ENCODE measurements at regions not wholly inside any gene's neighbourhood (a gene's known extent, or its start where the extent isn't known, plus 50 kb on each side); places are given as distances from the start of the nearest gene placed in this dataset.
A peak's percentile ranks its signal among the peaks of the same experiment; 100 is the strongest.

- intact Hi-C loops (cut with micrococcal nuclease; ENCODE audit: unreplicated experiment): no loop called here
- no peak for DNase-seq
- Mint-ChIP-seq H3K36me3 (ENCODE audit: insufficient read depth, unreplicated experiment) (peaks cover 5% of the 10 kb centered on the region), H3K27me3 (ENCODE audit: unreplicated experiment) (no peaks in the 10 kb centered on the region), H3K27ac (ENCODE audit: unreplicated experiment) (peak overlapping the region; percentile 61), H3K4me3 (ENCODE audit: low read depth, unreplicated experiment) (no peak overlapping the region), H3K9me3 (ENCODE audit: low read depth, unreplicated experiment) (peaks cover 5% of the 10 kb centered on the region), H3K4me1 (ENCODE audit: low read depth, unreplicated experiment) (no peaks in the 10 kb centered on the region)
- TF ChIP-seq, protein P1, sequence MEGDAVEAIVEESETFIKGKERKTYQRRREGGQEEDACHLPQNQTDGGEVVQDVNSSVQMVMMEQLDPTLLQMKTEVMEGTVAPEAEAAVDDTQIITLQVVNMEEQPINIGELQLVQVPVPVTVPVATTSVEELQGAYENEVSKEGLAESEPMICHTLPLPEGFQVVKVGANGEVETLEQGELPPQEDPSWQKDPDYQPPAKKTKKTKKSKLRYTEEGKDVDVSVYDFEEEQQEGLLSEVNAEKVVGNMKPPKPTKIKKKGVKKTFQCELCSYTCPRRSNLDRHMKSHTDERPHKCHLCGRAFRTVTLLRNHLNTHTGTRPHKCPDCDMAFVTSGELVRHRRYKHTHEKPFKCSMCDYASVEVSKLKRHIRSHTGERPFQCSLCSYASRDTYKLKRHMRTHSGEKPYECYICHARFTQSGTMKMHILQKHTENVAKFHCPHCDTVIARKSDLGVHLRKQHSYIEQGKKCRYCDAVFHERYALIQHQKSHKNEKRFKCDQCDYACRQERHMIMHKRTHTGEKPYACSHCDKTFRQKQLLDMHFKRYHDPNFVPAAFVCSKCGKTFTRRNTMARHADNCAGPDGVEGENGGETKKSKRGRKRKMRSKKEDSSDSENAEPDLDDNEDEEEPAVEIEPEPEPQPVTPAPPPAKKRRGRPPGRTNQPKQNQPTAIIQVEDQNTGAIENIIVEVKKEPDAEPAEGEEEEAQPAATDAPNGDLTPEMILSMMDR (IDR thresholded peaks at IDR 0.05; ENCODE audit: unreplicated experiment): no peak
- BruUV-seq (replicated peaks): no TSS peak
- CTCF ChIA-PET: no interaction called here
These were observed 89.6 kb downstream of the DDX1 start for GRCh38 chr2:15681089-15681885.

DNA sequence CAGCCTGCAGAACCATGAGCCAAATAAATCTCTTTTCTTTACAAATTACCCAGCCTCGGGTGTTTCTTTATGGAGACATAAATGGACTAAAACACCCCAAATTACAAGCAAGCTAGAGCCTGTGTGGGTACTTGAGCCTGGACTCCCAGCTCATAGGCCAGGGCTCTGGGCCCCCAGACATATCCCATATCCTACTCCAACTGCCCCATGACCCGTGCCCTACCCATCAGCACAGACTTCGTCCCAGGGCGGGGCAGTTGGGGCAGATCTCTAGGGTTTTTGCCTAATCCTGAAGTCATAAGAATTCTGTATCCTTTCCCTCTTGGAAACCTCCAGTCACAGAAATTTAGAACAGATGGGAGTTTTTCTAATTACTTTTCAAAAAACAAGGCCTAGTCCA is 90.7 kb downstream of the DDX1 start:
- Mint-ChIP-seq H3K27me3 (ENCODE audit: unreplicated experiment) (peaks cover 7% of the 10 kb centered on the region), H3K4me3 (ENCODE audit: low read depth, unreplicated experiment) (no peak overlapping the region), H3K9me3 (ENCODE audit: low read depth, unreplicated experiment) (peaks cover 5% of the 10 kb centered on the region), H3K4me1 (ENCODE audit: low read depth, unreplicated experiment) (no peaks in the 10 kb centered on the region), H3K36me3 (ENCODE audit: insufficient read depth, unreplicated experiment) (peaks cover 5% of the 10 kb centered on the region), H3K27ac (ENCODE audit: unreplicated experiment) (no peak overlapping the region)
- CTCF ChIA-PET: no interaction called here
- TF ChIP-seq, protein P1 (IDR thresholded peaks at IDR 0.05; ENCODE audit: unreplicated experiment): no peak
- BruUV-seq (replicated peaks): no TSS peak
- no peak for DNase-seq
- intact Hi-C loops (cut with micrococcal nuclease; ENCODE audit: unreplicated experiment): no loop called here

GRCh38 chr2:15684161-15685039 is 92.7 kb downstream of the DDX1 start:
- TF ChIP-seq, protein P1 (IDR thresholded peaks at IDR 0.05; ENCODE audit: unreplicated experiment): no peak
- peaks cover 27% of the 10 kb centered on the region for H3K27me3 Mint-ChIP-seq (ENCODE audit: unreplicated experiment)
- no peak for DNase-seq
- H3K4me1 Mint-ChIP-seq (ENCODE audit: low read depth, unreplicated experiment): no peaks in the 10 kb centered on the region
- H3K9me3 Mint-ChIP-seq (ENCODE audit: low read depth, unreplicated experiment): peaks cover 5% of the 10 kb centered on the region
- H3K36me3 Mint-ChIP-seq (ENCODE audit: insufficient read depth, unreplicated experiment): peaks cover 5% of the 10 kb centered on the region
- H3K27ac Mint-ChIP-seq (ENCODE audit: unreplicated experiment): no peak overlapping the region
- intact Hi-C loops (cut with micrococcal nuclease; ENCODE audit: unreplicated experiment): no loop called here
- H3K4me3 Mint-ChIP-seq (ENCODE audit: low read depth, unreplicated experiment): no peak overlapping the region
- no TSS peak for BruUV-seq (replicated peaks)
- CTCF ChIA-PET: no interaction called here

DNA sequence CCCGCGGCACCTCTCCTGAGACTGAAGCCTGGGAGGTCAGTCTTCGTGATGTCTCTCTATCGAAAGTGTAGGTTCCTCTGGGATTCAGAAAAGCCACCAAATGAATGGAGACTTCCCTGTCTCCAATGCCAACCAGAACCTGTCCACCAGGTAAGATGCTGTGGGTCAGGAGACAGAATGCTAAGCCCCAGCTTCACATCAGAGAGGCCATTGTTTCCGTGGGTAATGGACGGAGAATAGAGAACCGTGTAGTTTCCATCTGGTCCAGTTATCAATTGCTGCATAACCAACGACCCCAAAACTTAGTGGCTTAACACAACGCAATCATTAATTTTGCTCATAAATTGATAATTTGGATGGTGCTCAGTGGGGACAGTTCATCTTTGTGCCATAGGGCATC is 93.5 kb downstream of the DDX1 start:
- Mint-ChIP-seq H3K27me3 (ENCODE audit: unreplicated experiment) (peaks cover 35% of the 10 kb centered on the region), H3K4me3 (ENCODE audit: low read depth, unreplicated experiment) (no peak overlapping the region), H3K27ac (ENCODE audit: unreplicated experiment) (no peak overlapping the region), H3K36me3 (ENCODE audit: insufficient read depth, unreplicated experiment) (peaks cover 5% of the 10 kb centered on the region), H3K4me1 (ENCODE audit: low read depth, unreplicated experiment) (no peaks in the 10 kb centered on the region), H3K9me3 (ENCODE audit: low read depth, unreplicated experiment) (peaks cover 2% of the 10 kb centered on the region)
- CTCF ChIA-PET: no interaction called here
- TF ChIP-seq, protein P1 (IDR thresholded peaks at IDR 0.05; ENCODE audit: unreplicated experiment): no peak
- BruUV-seq (replicated peaks): no TSS peak
- DNase-seq: no peak
- intact Hi-C loops (cut with micrococcal nuclease; ENCODE audit: unreplicated experiment): no loop called here

Measured in Calu3 (cell line).